Activated CD4-positive, alpha-beta T cell treated with anti-CD3 and anti-CD28 coated beads, Interleukin-2, amount 10 ng/mL, durations not matched to agents 24 days and 14 days (primary cell): ENCODE measurements at regions not wholly inside any gene's neighbourhood (a gene's known extent, or its start where the extent isn't known, plus 50 kb on each side); places are given as distances from the start of the nearest gene placed in this dataset.

Experiments used
- DNase-seq: peaks from one replicate; pipeline ENCODE4 v3.0.0; 2022
- H3K27ac Mint-ChIP-seq: one replicate; pipeline ENCODE4 v1.8.0; 2022; ENCODE audit warnings: mild to moderate bottlenecking, mixed read lengths
- H3K27me3 Mint-ChIP-seq: one replicate; pipeline ENCODE4 v1.8.0; 2022; ENCODE audit warnings: mixed read lengths
- H3K36me3 Mint-ChIP-seq: one replicate; pipeline ENCODE4 v1.8.0; 2022; ENCODE audit warnings: low read depth, mild to moderate bottlenecking, mixed read lengths
- H3K4me1 Mint-ChIP-seq: one replicate; pipeline ENCODE4 v1.8.0; 2021; ENCODE audit warnings: mixed read lengths
- H3K4me3 Mint-ChIP-seq: one replicate; pipeline ENCODE4 v1.8.0; 2022; ENCODE audit warnings: mild to moderate bottlenecking, moderate library complexity, mixed read lengths
- H3K9me3 Mint-ChIP-seq: one replicate; pipeline ENCODE4 v1.8.0; 2021; ENCODE audit warnings: mixed read lengths
- intact Hi-C: fragments of 100-400 bp; cut with micrococcal nuclease; formaldehyde crosslinking; loops from one replicate; pipeline ENCODE4 v1.15.1; 2023

- Mint-ChIP-seq H3K9me3 (no peaks in the 10 kb centered on the region), H3K4me1 (no peaks in the 10 kb centered on the region), H3K36me3 (no peaks in the 10 kb centered on the region), H3K4me3 (no peak overlapping the region), H3K27me3 (no peaks in the 10 kb centered on the region), H3K27ac (no peak overlapping the region)
- no peak for DNase-seq
- intact Hi-C loops: no loop called here
Observed at GRCh38 chr4:180525523-180526077, 1717.6 kb upstream of the TENM3 start.

- DNase-seq: no peak
- H3K36me3 Mint-ChIP-seq: no peaks in the 10 kb centered on the region
- H3K4me1 Mint-ChIP-seq: no peaks in the 10 kb centered on the region
- H3K27me3 Mint-ChIP-seq: no peaks in the 10 kb centered on the region
- no peak overlapping the region for H3K27ac Mint-ChIP-seq
- no peaks in the 10 kb centered on the region for H3K9me3 Mint-ChIP-seq
- no peak overlapping the region for H3K4me3 Mint-ChIP-seq
- intact Hi-C loops: no loop called here
Observed at GRCh38 chr4:180528003-180528402, 1715.2 kb upstream of the TENM3 start.

GRCh38 chr4:180530787-180531186 lies 1712.4 kb upstream of the TENM3 start:
- H3K4me1 Mint-ChIP-seq: no peaks in the 10 kb centered on the region
- no peak overlapping the region for H3K4me3 Mint-ChIP-seq
- H3K27me3 Mint-ChIP-seq: no peaks in the 10 kb centered on the region
- intact Hi-C loops: no loop called here
- no peak overlapping the region for H3K27ac Mint-ChIP-seq
- no peak for DNase-seq
- no peaks in the 10 kb centered on the region for H3K36me3 Mint-ChIP-seq
- no peaks in the 10 kb centered on the region for H3K9me3 Mint-ChIP-seq

- Mint-ChIP-seq H3K27ac (no peak overlapping the region), H3K36me3 (no peaks in the 10 kb centered on the region), H3K27me3 (no peaks in the 10 kb centered on the region), H3K4me3 (no peak overlapping the region), H3K9me3 (no peaks in the 10 kb centered on the region), H3K4me1 (no peaks in the 10 kb centered on the region)
- DNase-seq: no peak
- intact Hi-C loops: no loop called here
Observed at GRCh38 chr4:180532691-180533090, 1710.5 kb upstream of the TENM3 start.

- Mint-ChIP-seq H3K4me1 (no peaks in the 10 kb centered on the region), H3K9me3 (no peaks in the 10 kb centered on the region)
Observed at GRCh38 chr4:180538384-180539057, 1704.7 kb upstream of the TENM3 start.

GRCh38 chr4:180539284-180539683 lies 1703.9 kb upstream of the TENM3 start:
- Mint-ChIP-seq H3K27me3 (no peaks in the 10 kb centered on the region), H3K9me3 (no peaks in the 10 kb centered on the region), H3K27ac (no peak overlapping the region), H3K4me3 (no peak overlapping the region), H3K36me3 (no peaks in the 10 kb centered on the region), H3K4me1 (no peaks in the 10 kb centered on the region)
- intact Hi-C loops: no loop called here
- no peak for DNase-seq

More at GRCh38 chr4:180538384-180539057, 1704.7 kb upstream of the TENM3 start:
- no peak overlapping the region for H3K27ac Mint-ChIP-seq
- no peak for DNase-seq
- no peaks in the 10 kb centered on the region for H3K27me3 Mint-ChIP-seq
- no peaks in the 10 kb centered on the region for H3K36me3 Mint-ChIP-seq
- intact Hi-C loops: no loop called here
- no peak overlapping the region for H3K4me3 Mint-ChIP-seq

GRCh38 chr4:180541678-180542077 lies 1701.5 kb upstream of the TENM3 start:
- Mint-ChIP-seq H3K36me3 (no peaks in the 10 kb centered on the region), H3K27ac (no peak overlapping the region), H3K27me3 (no peaks in the 10 kb centered on the region), H3K9me3 (no peaks in the 10 kb centered on the region), H3K4me3 (no peak overlapping the region), H3K4me1 (no peaks in the 10 kb centered on the region)
- intact Hi-C loops: no loop called here
- no peak for DNase-seq

- no peak overlapping the region for H3K4me3 Mint-ChIP-seq
- no peaks in the 10 kb centered on the region for H3K27me3 Mint-ChIP-seq
- DNase-seq: no peak
- H3K4me1 Mint-ChIP-seq: no peaks in the 10 kb centered on the region
- H3K36me3 Mint-ChIP-seq: no peaks in the 10 kb centered on the region
- no peak overlapping the region for H3K27ac Mint-ChIP-seq
- intact Hi-C loops: no loop called here
- no peaks in the 10 kb centered on the region for H3K9me3 Mint-ChIP-seq
Observed at GRCh38 chr4:180542445-180543100, 1700.6 kb upstream of the TENM3 start.

GRCh38 chr4:180550106-180550505 lies 1693.1 kb upstream of the TENM3 start:
- Mint-ChIP-seq H3K36me3 (no peaks in the 10 kb centered on the region), H3K27me3 (no peaks in the 10 kb centered on the region), H3K4me3 (no peak overlapping the region), H3K4me1 (no peaks in the 10 kb centered on the region), H3K27ac (no peak overlapping the region), H3K9me3 (no peaks in the 10 kb centered on the region)
- DNase-seq: no peak
- intact Hi-C loops: no loop called here

- H3K27ac Mint-ChIP-seq: no peak overlapping the region
- no peaks in the 10 kb centered on the region for H3K4me1 Mint-ChIP-seq
Observed at GRCh38 chr4:180557348-180557747, 1685.9 kb upstream of the TENM3 start.

GRCh38 chr4:180557950-180558349 lies 1685.3 kb upstream of the TENM3 start:
- Mint-ChIP-seq H3K9me3 (no peaks in the 10 kb centered on the region), H3K27me3 (no peaks in the 10 kb centered on the region), H3K4me1 (no peaks in the 10 kb centered on the region), H3K4me3 (no peak overlapping the region), H3K27ac (no peak overlapping the region), H3K36me3 (no peaks in the 10 kb centered on the region)
- DNase-seq: no peak
- intact Hi-C loops: no loop called here

More at GRCh38 chr4:180557348-180557747, 1685.9 kb upstream of the TENM3 start:
- DNase-seq: no peak
- intact Hi-C loops: no loop called here
- H3K4me3 Mint-ChIP-seq: no peak overlapping the region
- no peaks in the 10 kb centered on the region for H3K36me3 Mint-ChIP-seq
- H3K9me3 Mint-ChIP-seq: no peaks in the 10 kb centered on the region
- H3K27me3 Mint-ChIP-seq: no peaks in the 10 kb centered on the region

GRCh38 chr4:180558427-180558826 lies 1684.8 kb upstream of the TENM3 start:
- Mint-ChIP-seq H3K27ac (no peak overlapping the region), H3K4me3 (no peak overlapping the region), H3K27me3 (no peaks in the 10 kb centered on the region), H3K36me3 (no peaks in the 10 kb centered on the region), H3K9me3 (no peaks in the 10 kb centered on the region), H3K4me1 (no peaks in the 10 kb centered on the region)
- no peak for DNase-seq
- intact Hi-C loops: no loop called here

GRCh38 chr4:180560896-180561295 lies 1682.3 kb upstream of the TENM3 start:
- Mint-ChIP-seq H3K27ac (no peak overlapping the region), H3K4me1 (no peaks in the 10 kb centered on the region), H3K9me3 (peaks cover 3% of the 10 kb centered on the region), H3K27me3 (no peaks in the 10 kb centered on the region), H3K4me3 (no peak overlapping the region), H3K36me3 (no peaks in the 10 kb centered on the region)
- no peak for DNase-seq
- intact Hi-C loops: no loop called here

- H3K36me3 Mint-ChIP-seq: no peaks in the 10 kb centered on the region
- no peak overlapping the region for H3K27ac Mint-ChIP-seq
- no peaks in the 10 kb centered on the region for H3K4me1 Mint-ChIP-seq
- H3K27me3 Mint-ChIP-seq: no peaks in the 10 kb centered on the region
- intact Hi-C loops: no loop called here
- DNase-seq: no peak
- H3K9me3 Mint-ChIP-seq: peaks cover 16% of the 10 kb centered on the region
- no peak overlapping the region for H3K4me3 Mint-ChIP-seq
Observed at GRCh38 chr4:180564026-180564425, 1679.2 kb upstream of the TENM3 start.
